K562 (cell line): ENCODE measurements at regions not wholly inside any gene's neighbourhood (a gene's known extent, or its start where the extent isn't known, plus 50 kb on each side); places are given as distances from the start of the nearest gene placed in this dataset.

Experiments used
- ATAC-seq: fragments of 200-7000 bp; cut with Tn5 transposase; 3 replicates; pipeline ENCODE4 v1.9.1; 2020; ENCODE audit warnings: moderate library complexity
- BruUV-seq: library from RNA; stranded (reverse); fragments of 400-500 nt; replicated peaks from 2 replicates; lab custom pipeline; 2021; lab: Mats Ljungman, UMichigan
- CTCF ChIA-PET: fragments of 300-600 bp; formaldehyde crosslinking; extraction: SDS; loops from one replicate; lab custom pipeline; 2021; ENCODE audit warnings: low intra/inter-chr PET ratio; lab: Yijun Ruan, JAX
- POLR2A ChIA-PET: fragments of 300-600, 350-650 bp; sonication (Branson Sonifier 250); formaldehyde crosslinking; extraction: SDS; loops from one replicate; lab custom pipeline; 2021; ENCODE audit warnings: antibody characterized with exemption, inconsistent platforms; lab: Yijun Ruan, JAX
- DNase-seq, 4 experiments: peaks; one replicate each; pipeline versions ENCODE4 v3.0.0 to v3.0.0-alpha.2; 2011 to 2018; ENCODE audit warnings: low spot score in 3 of 4, mixed read lengths in 3 of 4; ENCODE audit errors: extremely low read depth in 1 of 4
- FAIRE-seq: peaks from 2 replicates; lab custom pipeline; 2011; peaks lifted over from hg19 to GRCh38; lab: Jason Lieb, UNC
- H2AFZ ChIP-seq: 2 replicates; pipeline ENCODE4 v1.6.0; 2011; ENCODE audit warnings: low read depth, low read length, control low read depth, inconsistent platforms
- H3K27ac ChIP-seq: fragments of 200-600 bp; 3 replicates; pipeline ENCODE4 v1.8.0; 2011; ENCODE audit warnings: low read depth, mild to moderate bottlenecking, control low read depth, inconsistent platforms, low read length, moderate library complexity, mixed read lengths; ENCODE audit errors: extremely low read depth
- H3K27me3 ChIP-seq, 2 experiments: fragments of 300-600 bp in 1 of 2; 2 replicates in 1 of 2; 3 replicates in 1 of 2; pipeline versions ENCODE4 v1.6.0 to v1.8.0; 2011; ENCODE audit warnings: inconsistent platforms in 2 of 2, low read length in 2 of 2, mild to moderate bottlenecking in 1 of 2, mixed read lengths in 1 of 2, moderate library complexity in 1 of 2; ENCODE audit not compliant: control insufficient read depth in 2 of 2, insufficient read depth in 2 of 2
- H3K36me3 ChIP-seq: fragments of 300-600 bp; 3 replicates; pipeline ENCODE4 v1.8.0; 2011; ENCODE audit warnings: mild to moderate bottlenecking, low read length, inconsistent platforms; ENCODE audit not compliant: control insufficient read depth, insufficient read depth
- H3K4me1 ChIP-seq, 2 experiments: fragments of 200-600 bp in 1 of 2; replicated peaks in 1 of 2; 2 replicates in 1 of 2; 3 replicates in 1 of 2; pipeline versions ENCODE4 v1.5.1 to v1.8.0; 2011; ENCODE audit warnings: inconsistent platforms in 2 of 2, low read length in 2 of 2, mild to moderate bottlenecking in 1 of 2, mixed read lengths in 1 of 2, moderate library complexity in 1 of 2; ENCODE audit not compliant: control insufficient read depth in 2 of 2, insufficient read depth in 2 of 2
- H3K4me2 ChIP-seq: 2 replicates; pipeline ENCODE4 v1.6.1; 2011; ENCODE audit warnings: low read length, control low read depth, inconsistent platforms, mixed read lengths; ENCODE audit not compliant: insufficient read depth
- H3K4me3 ChIP-seq: fragments of 200-600 bp; sonication (generic), shearing (Covaris generic); 2 replicates; pipeline ENCODE4 v1.5.1; 2016; ENCODE audit warnings: control low read depth, inconsistent platforms
- H3K79me2 ChIP-seq: fragments of 200-600 bp; 3 replicates; pipeline ENCODE4 v1.8.0; 2011; ENCODE audit warnings: low read length, inconsistent platforms; ENCODE audit not compliant: control insufficient read depth, insufficient read depth
- H3K9ac ChIP-seq, 2 experiments: 2 replicates each; pipeline versions ENCODE4 v1.6.0 to v1.6.1; 2011; ENCODE audit warnings: low read depth in 2 of 2, low read length in 2 of 2, control low read depth in 1 of 2, inconsistent platforms in 1 of 2, mild to moderate bottlenecking in 1 of 2, mixed read lengths in 1 of 2; ENCODE audit not compliant: insufficient read depth in 1 of 2
- H3K9me1 ChIP-seq: one replicate; pipeline ENCODE4 v1.6.0; 2011; ENCODE audit warnings: inconsistent platforms, mild to moderate bottlenecking, low read length, moderate library complexity; ENCODE audit not compliant: control insufficient read depth, insufficient read depth
- H3K9me3 ChIP-seq: replicated peaks from 2 replicates; pipeline ENCODE4 v1.5.1; 2011; ENCODE audit warnings: low read depth, low read length, inconsistent platforms; ENCODE audit not compliant: control insufficient read depth, insufficient read depth
- H4K20me1 ChIP-seq: replicated peaks from 2 replicates; pipeline ENCODE4 v1.6.1; 2011; ENCODE audit warnings: low read length, inconsistent platforms, mixed read lengths; ENCODE audit not compliant: control insufficient read depth, insufficient read depth
- ATF4 ChIP-seq: fragments of 450-650 bp; formaldehyde crosslinking; IDR thresholded peaks from 2 replicates; pipeline ENCODE4 v1.4.0; 2022; ENCODE audit warnings: mild to moderate bottlenecking, moderate library complexity
- CHD7 ChIP-seq: fragments of 200-600 bp; sonication (generic); IDR thresholded peaks from one replicate; pipeline ENCODE4 v1.6.1; 2012; ENCODE audit warnings: mild to moderate bottlenecking, low read depth, low read length, inconsistent platforms
- GATAD2A ChIP-seq: fragments of 450-650 bp; IDR thresholded peaks from 2 replicates; pipeline ENCODE4 v1.6.1; 2017
- GTF3C2 ChIP-seq: IDR thresholded peaks from 3 replicates; pipeline ENCODE4 v1.6.1; 2011; ENCODE audit warnings: borderline replicate concordance, mild to moderate bottlenecking, moderate library complexity; ENCODE audit not compliant: insufficient read length; ENCODE audit errors: extremely low read depth
- PTTG1 ChIP-seq: fragments of 450-650 bp; IDR thresholded peaks from 2 replicates; pipeline ENCODE4 v1.6.1; 2016; ENCODE audit warnings: low read depth, mild to moderate bottlenecking, missing genetic modification characterization, missing compliant biosample characterization
- RBM15 ChIP-seq: fragments of 200-400 bp; formaldehyde crosslinking; IDR thresholded peaks from 2 replicates; pipeline ENCODE4 v1.6.1; 2018; ENCODE audit warnings: mild to moderate bottlenecking, low read length, moderate library complexity; ENCODE audit not compliant: insufficient read depth
- RFX7 ChIP-seq: fragments of 250-450 bp; sonication (Bioruptor Pico); IDR thresholded peaks from 2 replicates; pipeline ENCODE4 v1.5.1; 2021; ENCODE audit warnings: mild to moderate bottlenecking
- ZFP36 ChIP-seq: fragments of 150-350 bp; IDR thresholded peaks from 2 replicates; pipeline ENCODE4 v1.6.1; 2018; ENCODE audit warnings: low read length, low read depth; ENCODE audit not compliant: partially characterized antibody
- WGBS: fragments of 100-300 bp; shearing (Covaris generic); methylation state at CpG from one replicate; pipeline ENCODE4 v1.1.6; 2016; ENCODE audit warnings: low coverage, mixed read lengths; ENCODE audit not compliant: insufficient coverage; ENCODE audit errors: missing lambda C conversion rate; 5-methylcytosine and 5-hydroxymethylcytosine counted together
- in situ Hi-C: fragments of 300-500 bp; cut with MboI; formaldehyde crosslinking; loops from 4 replicates; pipeline ENCODE4 v1.15.0; 2018; ENCODE audit warnings: inconsistent platforms, mixed read lengths
- intact Hi-C: fragments of 100-400 bp; cut with micrococcal nuclease; formaldehyde crosslinking; loops from 2 replicates; pipeline ENCODE4 v1.14.2; 2022

GRCh38 chr3:86481636-86482035, 509.3 kb downstream of the VGLL3 start:
- no peak overlapping the region for H3K4me3 ChIP-seq
- FAIRE-seq (no peak), ATAC-seq (no peak), DNase-seq (no peak)
- H3K27ac ChIP-seq = no peak overlapping the region
- no TSS peak for BruUV-seq
- no peaks in the 10 kb centered on the region for H3K79me2 ChIP-seq
- ChIA-PET POLR2A (no interaction called here), CTCF (no interaction called here)
- H4K20me1 ChIP-seq = no peaks in the 10 kb centered on the region
- no peak overlapping the region for H2AFZ ChIP-seq
- WGBS = 0% methylated on average over 1 of the region's 1 CpG
- H3K4me2 ChIP-seq = no peak overlapping the region
- H3K36me3 ChIP-seq = no peaks in the 10 kb centered on the region
- H3K4me1 ChIP-seq = no peaks in the 10 kb centered on the region
- no peaks in the 10 kb centered on the region for H3K9me1 ChIP-seq
- in situ Hi-C loops (no loop called here), intact Hi-C loops (no loop called here)
- H3K27me3 ChIP-seq = no peaks in the 10 kb centered on the region
- no peaks in the 10 kb centered on the region for H3K9me3 ChIP-seq
- H3K9ac ChIP-seq = no peak overlapping the region
- no peak for TF ChIP-seq RBM15
- TF ChIP-seq RFX7 = no peak
- no peak for TF ChIP-seq ATF4 (CRISPR knock-in tag)
- TF ChIP-seq PTTG1 (tag) = no peak
- TF ChIP-seq GATAD2A = no peak
- no peak for TF ChIP-seq ZFP36
- TF ChIP-seq CHD7 = no peak
- no peak for TF ChIP-seq GTF3C2
